SK-N-SH (cell line): ENCODE measurements at regions not wholly inside any gene's neighbourhood (a gene's known extent, or its start where the extent isn't known, plus 50 kb on each side); places are given as distances from the start of the nearest gene placed in this dataset.

Source experiments
- CTCF ChIA-PET: fragments of 300-600, 350-600 bp; formaldehyde crosslinking; extraction: SDS; loops from one replicate; lab custom pipeline; 2021; lab: Yijun Ruan, JAX
- POLR2A ChIA-PET: fragments of 350-600 bp; sonication (Branson Sonifier 250); formaldehyde crosslinking; extraction: SDS; loops from one replicate; lab custom pipeline; 2020; ENCODE audit warnings: antibody characterized with exemption, inconsistent platforms; lab: Yijun Ruan, JAX
- DNase-seq: peaks from one replicate; pipeline ENCODE4 v3.0.0; 2012
- H2AFZ ChIP-seq: fragments of 200-600 bp; sonication (generic); 2 replicates; pipeline ENCODE4 v1.8.1; 2016; ENCODE audit warnings: antibody characterized with exemption, mild to moderate bottlenecking, low read depth
- H3F3A ChIP-seq: fragments of 200-600 bp; sonication (generic); replicated peaks from 2 replicates; pipeline ENCODE3; 2016; ENCODE audit warnings: antibody characterized with exemption, mild to moderate bottlenecking; ENCODE audit not compliant: insufficient read depth
- H3K27ac ChIP-seq, 2 experiments: fragments of 200-500 bp in 1 of 2; fragments of 200-600 bp in 1 of 2; sonication (Bioruptor generic) in 1 of 2; sonication (generic), shearing (Covaris generic) in 1 of 2; 2 replicates each; pipeline versions ENCODE4 v1.5.1 to v1.6.1; 2014 to 2016; ENCODE audit warnings: low read depth in 2 of 2, inconsistent platforms in 1 of 2, low read length in 1 of 2, mild to moderate bottlenecking in 1 of 2, mixed read lengths in 1 of 2
- H3K27me3 ChIP-seq: fragments of 200-600 bp; sonication (generic), shearing (Covaris generic); 2 replicates; pipeline ENCODE4 v1.6.1; 2016; ENCODE audit warnings: mixed run types; ENCODE audit not compliant: insufficient read depth
- H3K36me3 ChIP-seq, 2 experiments: fragments of 200-500 bp in 1 of 2; fragments of 200-600 bp in 1 of 2; sonication (Bioruptor generic) in 1 of 2; sonication (generic) in 1 of 2; replicated peaks in 1 of 2; 2 replicates each; pipeline versions ENCODE3 to v1.5.1; 2014 to 2016; ENCODE audit warnings: low read length in 1 of 2, mild to moderate bottlenecking in 1 of 2; ENCODE audit not compliant: insufficient read depth in 2 of 2, control insufficient read depth in 1 of 2
- H3K4me1 ChIP-seq, 2 experiments: fragments of 200-500 bp in 1 of 2; fragments of 200-600 bp in 1 of 2; sonication (Bioruptor generic) in 1 of 2; sonication (generic), shearing (Covaris generic) in 1 of 2; 2 replicates each; pipeline versions ENCODE4 v1.5.1 to v1.6.1; 2014 to 2016; ENCODE audit warnings: low read depth in 1 of 2, low read length in 1 of 2, mixed run types in 1 of 2; ENCODE audit not compliant: insufficient read depth in 2 of 2, control insufficient read depth in 1 of 2
- H3K4me2 ChIP-seq: fragments of 200-600 bp; sonication (generic), shearing (Covaris generic); 2 replicates; pipeline ENCODE4 v1.6.1; 2017; ENCODE audit warnings: mixed run types
- H3K4me3 ChIP-seq, 2 experiments: fragments of 200-500 bp in 1 of 2; fragments of 200-600 bp in 1 of 2; sonication (Bioruptor generic) in 1 of 2; sonication (generic), shearing (Covaris generic) in 1 of 2; 2 replicates each; pipeline versions ENCODE4 v1.5.1 to v1.8.1; 2014 to 2016; ENCODE audit warnings: low read depth in 2 of 2, inconsistent platforms in 1 of 2, low read length in 1 of 2, mild to moderate bottlenecking in 1 of 2, mixed read lengths in 1 of 2, moderate library complexity in 1 of 2
- H3K79me2 ChIP-seq: fragments of 200-600 bp; sonication (generic); 2 replicates; pipeline ENCODE4 v1.8.1; 2017; ENCODE audit warnings: mild to moderate bottlenecking; ENCODE audit not compliant: insufficient read depth
- H3K9ac ChIP-seq: fragments of 200-600 bp; sonication (generic); 2 replicates; pipeline ENCODE4 v1.6.1; 2017; ENCODE audit warnings: mixed run types
- H3K9me2 ChIP-seq: fragments of 200-600 bp; sonication (generic); 2 replicates; pipeline ENCODE4 v1.6.1; 2017; ENCODE audit warnings: mixed run types
- H3K9me3 ChIP-seq: fragments of 200-600 bp; sonication (generic); 2 replicates; pipeline ENCODE4 v1.6.1; 2017; ENCODE audit warnings: mixed run types, mild to moderate bottlenecking, moderate library complexity
- H4K20me1 ChIP-seq: fragments of 200-600 bp; sonication (generic); 2 replicates; pipeline ENCODE4 v1.6.1; 2017; ENCODE audit warnings: mild to moderate bottlenecking, mixed run types; ENCODE audit not compliant: insufficient read depth
- CHD2 ChIP-seq: fragments of 150-350 bp; IDR thresholded peaks from 2 replicates; pipeline ENCODE4 v1.6.1; 2018; ENCODE audit warnings: low read length; ENCODE audit not compliant: partially characterized antibody
- CTCF ChIP-seq: fragments of 200-600 bp; sonication (generic); IDR thresholded peaks from 2 replicates; pipeline ENCODE4 v1.6.1; 2017; ENCODE audit warnings: antibody characterized with exemption, mild to moderate bottlenecking, moderate library complexity
- GABPA ChIP-seq: IDR thresholded peaks from 2 replicates; pipeline ENCODE4 v1.4.0; 2012; ENCODE audit warnings: low read depth, mild to moderate bottlenecking
- JUND ChIP-seq: IDR thresholded peaks from 2 replicates; pipeline ENCODE4 v1.4.0; 2012
- NRF1 ChIP-seq: IDR thresholded peaks from 2 replicates; pipeline ENCODE4 v1.6.1; 2012; ENCODE audit warnings: low read depth, mild to moderate bottlenecking, low read length
- RFX5 ChIP-seq: IDR thresholded peaks from 2 replicates; pipeline ENCODE4 v1.6.1; 2012; ENCODE audit warnings: mild to moderate bottlenecking, improper control_type of control experiment, low read length
- RXRA ChIP-seq: IDR thresholded peaks from 2 replicates; pipeline ENCODE4 v1.4.0; 2012; ENCODE audit warnings: low read depth, mild to moderate bottlenecking, borderline replicate concordance
- SIN3A ChIP-seq: IDR thresholded peaks from 2 replicates; pipeline ENCODE4 v1.6.1; 2012; ENCODE audit warnings: low read depth, mild to moderate bottlenecking, low read length, moderate library complexity, borderline replicate concordance
- SMC3 ChIP-seq: IDR thresholded peaks from 2 replicates; pipeline ENCODE4 v1.6.1; 2012; ENCODE audit warnings: low read depth, low read length, improper control_type of control experiment
- TAF1 ChIP-seq: IDR thresholded peaks from 2 replicates; pipeline ENCODE4 v1.6.1; 2012; ENCODE audit warnings: low read depth, mild to moderate bottlenecking, low read length, moderate library complexity, borderline replicate concordance
- TCF12 ChIP-seq: IDR thresholded peaks from 2 replicates; pipeline ENCODE4 v1.4.0; 2012
- YY1 ChIP-seq: IDR thresholded peaks from 2 replicates; pipeline ENCODE4 v1.4.0; 2012; ENCODE audit warnings: low read depth, mild to moderate bottlenecking
- WGBS: methylation state at CpG from one replicate; pipeline ENCODE4 v1.1.6; 2017; ENCODE audit warnings: low lambda C conversion rate; 5-methylcytosine and 5-hydroxymethylcytosine counted together

GRCh38 chr22:49590851-49591445, 236.7 kb downstream of the BRD1 start:
- Histone ChIP-seq H3K4me1 (no peaks in the 10 kb centered on the region), H3K27ac (no peak overlapping the region), H3K9me3 (no peaks in the 10 kb centered on the region), H3K9me2 (no peaks in the 10 kb centered on the region), H3K4me2 (no peak overlapping the region), H3K79me2 (no peaks in the 10 kb centered on the region), H3K27me3 (no peaks in the 10 kb centered on the region), H4K20me1 (no peaks in the 10 kb centered on the region), H3K9ac (no peak overlapping the region), H2AFZ (no peak overlapping the region), H3F3A (no peaks in the 10 kb centered on the region), H3K36me3 (no peaks in the 10 kb centered on the region), H3K4me3 (no peak overlapping the region)
- DNase-seq, result no peak
- TF ChIP-seq SIN3A (no peak), YY1 (no peak)
- WGBS, result 9% methylated on average over 6 of the region's 17 CpGs
- ChIA-PET CTCF (interaction anchor here (0.9 kb wide), 1 partner anchor 9 kb away, joined by 3 read pairs; no protein-coding TSS in a partner anchor), POLR2A (no interaction called here)

- POLR2A ChIA-PET, result no interaction called here
- no peak for DNase-seq
- H3K4me2 ChIP-seq, result no peak overlapping the region
- H3K9me3 ChIP-seq, result no peaks in the 10 kb centered on the region
- H3K27ac ChIP-seq, result no peak overlapping the region
- H2AFZ ChIP-seq, result no peak overlapping the region
- H3K36me3 ChIP-seq, result no peaks in the 10 kb centered on the region
- H3K9me2 ChIP-seq, result no peaks in the 10 kb centered on the region
- H3F3A ChIP-seq, result no peaks in the 10 kb centered on the region
- WGBS, result 32% methylated on average over 12 of the region's 17 CpGs
- no peak for TF ChIP-seq SIN3A
- TF ChIP-seq NRF1, result no peak
- H3K4me1 ChIP-seq, result no peaks in the 10 kb centered on the region
- H3K27me3 ChIP-seq, result no peaks in the 10 kb centered on the region
- H3K4me3 ChIP-seq, result no peak overlapping the region
- CTCF ChIA-PET, result interaction anchor here (0.9 kb wide), 1 partner anchor 9 kb away, joined by 3 read pairs; no protein-coding TSS in a partner anchor
- no peaks in the 10 kb centered on the region for H3K79me2 ChIP-seq
- no peak overlapping the region for H3K9ac ChIP-seq
- H4K20me1 ChIP-seq, result no peaks in the 10 kb centered on the region
Observed at GRCh38 chr22:49590381-49590780, 237.3 kb downstream of the BRD1 start.

GRCh38 chr22:49589811-49590210, 237.9 kb downstream of the BRD1 start:
- H3K9me3 ChIP-seq, result no peaks in the 10 kb centered on the region
- H4K20me1 ChIP-seq, result no peaks in the 10 kb centered on the region
- no peak overlapping the region for H2AFZ ChIP-seq
- no peak overlapping the region for H3K9ac ChIP-seq
- no peak for DNase-seq
- H3K4me1 ChIP-seq, result no peaks in the 10 kb centered on the region
- WGBS, result 31% methylated on average over 6 of the region's 18 CpGs
- H3F3A ChIP-seq, result no peaks in the 10 kb centered on the region
- no peaks in the 10 kb centered on the region for H3K9me2 ChIP-seq
- H3K79me2 ChIP-seq, result no peaks in the 10 kb centered on the region
- no peaks in the 10 kb centered on the region for H3K27me3 ChIP-seq
- CTCF ChIA-PET, result interaction anchor here (0.6 kb wide), 1 partner anchor 225 kb away, joined by 3 read pairs; no protein-coding TSS in a partner anchor
- no peak overlapping the region for H3K27ac ChIP-seq
- no peaks in the 10 kb centered on the region for H3K36me3 ChIP-seq
- no peak overlapping the region for H3K4me2 ChIP-seq
- POLR2A ChIA-PET, result no interaction called here
- H3K4me3 ChIP-seq, result no peak overlapping the region
- TF ChIP-seq TAF1 (no peak), RXRA (no peak), SMC3 (no peak), CTCF (no peak), CHD2 (no peak), JUND (no peak), RFX5 (no peak), TCF12 (no peak), GABPA (no peak), YY1 (no peak)
- TF ChIP-seq, all 33 proteins: peak for 0
